NCI-H128 (cell line): ENCODE measurements at regions not wholly inside any gene's neighbourhood (a gene's known extent, or its start where the extent isn't known, plus 50 kb on each side); places are given as distances from the start of the nearest gene placed in this dataset.

ENCODE experiments used
- DNase-seq: peaks from one replicate; lab custom pipeline; 2025; ENCODE audit not compliant: unreplicated experiment; lab: John Stamatoyannopoulos, UW

DNA sequence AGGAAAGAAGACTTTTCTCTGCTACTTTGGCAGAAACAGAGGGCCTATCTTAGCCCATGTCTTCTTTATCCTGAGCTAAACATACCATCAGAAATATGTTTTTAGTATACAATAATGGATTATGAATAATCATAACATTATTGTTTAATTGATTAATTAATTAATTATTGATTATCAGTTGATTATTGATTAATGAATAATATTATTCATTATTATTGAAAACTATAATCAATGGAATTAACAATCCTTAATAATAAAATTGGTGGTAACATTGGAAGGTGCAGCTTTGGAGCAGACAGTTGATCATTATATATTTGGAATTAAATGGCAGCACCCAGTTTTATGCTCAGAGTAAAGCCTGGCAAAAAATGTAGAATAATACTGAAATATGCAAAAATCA lies 655.9 kb upstream of the ARGLU1 start:
- no peak for DNase-seq

DNA sequence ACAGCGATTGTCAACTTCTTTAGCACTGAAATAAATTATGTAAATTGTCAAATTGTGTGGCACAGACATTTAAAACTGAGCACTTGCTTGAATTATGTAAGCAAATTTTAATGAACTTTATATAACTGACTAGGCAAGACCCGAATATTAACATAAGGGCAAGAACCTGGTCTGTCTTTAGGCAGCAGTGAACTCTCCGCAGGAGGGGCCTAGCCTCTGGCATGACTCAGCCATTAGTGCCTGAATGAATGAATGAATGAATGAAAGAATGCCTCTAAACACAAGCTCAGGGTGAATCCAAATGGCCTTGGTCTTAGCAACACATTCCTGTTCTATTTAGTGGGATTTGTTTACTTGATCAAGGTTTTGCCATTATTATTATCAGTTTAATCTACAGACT lies 654.7 kb upstream of the ARGLU1 start:
- DNase-seq = no peak

- no peak for DNase-seq
Observed at GRCh38 chr13:107220245-107220644, 652.3 kb upstream of the ARGLU1 start.

DNA sequence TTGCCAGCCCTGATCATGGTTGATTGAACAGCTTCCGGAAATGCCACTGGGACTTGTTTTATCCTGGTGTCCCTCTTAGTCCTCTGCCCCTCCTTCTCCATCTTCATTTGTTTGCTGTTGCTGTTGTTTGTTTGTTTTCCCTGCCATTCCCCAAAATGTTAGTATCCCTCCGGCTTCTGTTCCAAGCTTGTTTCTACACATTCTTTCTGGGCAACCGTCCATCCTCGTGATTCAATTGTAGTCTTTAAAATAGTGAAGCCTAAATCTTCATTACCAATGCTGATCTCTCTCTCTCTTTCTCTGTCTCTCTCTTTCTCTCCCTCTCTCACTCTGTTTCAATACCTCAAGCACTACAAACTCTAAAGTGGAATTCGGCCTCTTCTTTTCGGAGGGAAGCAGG lies 649.3 kb upstream of the ARGLU1 start:
- no peak for DNase-seq

- DNase-seq = no peak
Observed at GRCh38 chr13:107216046-107216755, 648.3 kb upstream of the ARGLU1 start.

GRCh38 chr13:107211073-107211472 lies 643.1 kb upstream of the ARGLU1 start:
- peak; percentile 95 for DNase-seq

- DNase-seq = peak; percentile 88
Observed at GRCh38 chr13:107210723-107211030, 642.7 kb upstream of the ARGLU1 start.

GRCh38 chr13:107209824-107210722 lies 642.1 kb upstream of the ARGLU1 start:
- DNase-seq = no peak

- DNase-seq = no peak
Observed at GRCh38 chr13:107208889-107209288, 641.0 kb upstream of the ARGLU1 start.

- DNase-seq = peak; percentile 15
Observed at GRCh38 chr13:107205318-107206104, 637.6 kb upstream of the ARGLU1 start.

DNA sequence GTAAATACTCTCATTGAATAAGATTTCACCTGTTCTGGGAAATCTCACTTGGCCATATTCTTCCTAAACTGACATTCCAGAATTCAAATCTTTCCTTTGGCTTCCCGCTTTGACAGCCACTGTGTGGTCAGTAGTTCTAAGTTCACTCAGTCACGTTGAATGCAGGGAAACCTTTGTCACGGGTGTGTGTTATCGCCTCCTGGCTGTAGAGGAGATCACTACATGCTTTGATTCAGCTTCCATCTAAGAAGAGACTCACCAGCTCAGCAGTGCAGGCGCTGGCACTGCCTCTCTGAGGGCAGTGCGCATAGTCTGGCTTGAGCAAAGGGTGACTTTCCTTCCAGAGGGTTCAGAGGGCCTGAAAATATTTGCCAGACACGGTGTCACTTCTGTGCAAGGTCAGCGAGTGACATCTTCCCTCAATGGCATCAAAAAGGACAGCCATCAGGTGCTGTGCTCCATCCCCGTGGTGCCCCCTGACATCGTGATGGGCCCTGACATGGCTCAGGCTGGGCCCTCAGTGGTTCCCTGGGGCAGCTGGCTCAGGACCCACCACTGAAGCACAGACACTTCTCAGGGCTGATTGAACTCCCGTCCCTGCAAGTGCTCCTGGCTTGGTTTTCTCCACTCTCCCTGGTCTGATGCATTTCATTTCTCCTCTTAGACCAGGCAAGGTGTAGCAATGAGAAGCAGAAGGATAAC lies 635.4 kb upstream of the ARGLU1 start:
- no peak for DNase-seq

- DNase-seq = no peak
Observed at GRCh38 chr13:107202371-107203023, 634.6 kb upstream of the ARGLU1 start.

GRCh38 chr13:107200491-107200890 lies 632.6 kb upstream of the ARGLU1 start:
- DNase-seq = no peak

GRCh38 chr13:107192289-107192688 lies 624.4 kb upstream of the ARGLU1 start:
- DNase-seq = no peak

- DNase-seq = no peak
Observed at GRCh38 chr13:107190065-107190464, 622.1 kb upstream of the ARGLU1 start.

DNA sequence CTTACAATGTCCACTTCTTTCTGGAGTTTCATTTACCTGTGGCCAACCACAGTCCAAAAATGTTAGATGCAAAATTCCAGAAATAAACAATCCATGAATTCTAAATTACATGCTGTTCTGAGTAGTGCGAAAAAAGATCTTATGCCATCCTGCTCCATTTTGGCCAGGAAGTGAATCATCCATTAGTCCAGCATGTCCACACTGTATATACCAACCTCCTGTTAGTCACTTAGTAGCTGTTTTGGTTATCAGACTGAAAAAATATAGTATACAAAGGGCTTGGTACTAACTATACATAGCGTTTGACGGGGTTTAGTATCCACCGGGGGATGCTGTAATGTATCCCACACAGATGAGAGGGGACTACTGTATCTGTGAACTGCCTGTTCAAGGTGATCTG lies 618.0 kb upstream of the ARGLU1 start:
- no peak for DNase-seq

DNA sequence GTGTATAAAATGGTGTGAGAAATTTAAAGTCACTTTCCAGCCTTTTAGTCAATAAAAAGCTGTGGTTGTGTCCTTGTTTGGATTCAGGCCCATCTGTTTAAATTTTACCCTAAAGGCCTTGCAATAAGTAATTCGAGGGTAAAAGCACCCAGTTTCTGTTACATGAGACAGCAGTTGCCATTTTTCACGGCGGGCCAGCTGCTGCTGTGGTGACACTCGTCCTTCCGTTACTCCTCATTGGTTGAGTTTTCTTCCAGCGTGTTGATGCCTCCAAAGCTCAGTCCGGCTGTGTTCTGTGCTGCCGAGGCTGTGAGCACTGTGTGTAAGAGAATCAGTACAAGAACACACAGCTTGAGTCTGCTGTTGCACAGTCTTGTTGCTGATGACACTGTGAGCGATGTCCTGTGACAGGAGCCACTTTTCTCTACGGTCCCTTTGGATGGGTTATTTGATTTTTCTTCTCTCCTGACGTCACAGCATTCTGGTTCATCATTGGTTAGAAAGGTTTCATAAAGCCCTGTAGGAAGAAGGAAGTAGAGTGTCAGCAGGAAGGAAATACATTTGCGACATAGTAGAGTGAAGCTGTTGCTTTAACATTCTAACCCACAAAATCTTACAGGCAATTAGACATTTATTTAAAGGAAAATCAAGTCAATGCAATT lies 602.5 kb upstream of the ARGLU1 start:
- no peak for DNase-seq

DNA sequence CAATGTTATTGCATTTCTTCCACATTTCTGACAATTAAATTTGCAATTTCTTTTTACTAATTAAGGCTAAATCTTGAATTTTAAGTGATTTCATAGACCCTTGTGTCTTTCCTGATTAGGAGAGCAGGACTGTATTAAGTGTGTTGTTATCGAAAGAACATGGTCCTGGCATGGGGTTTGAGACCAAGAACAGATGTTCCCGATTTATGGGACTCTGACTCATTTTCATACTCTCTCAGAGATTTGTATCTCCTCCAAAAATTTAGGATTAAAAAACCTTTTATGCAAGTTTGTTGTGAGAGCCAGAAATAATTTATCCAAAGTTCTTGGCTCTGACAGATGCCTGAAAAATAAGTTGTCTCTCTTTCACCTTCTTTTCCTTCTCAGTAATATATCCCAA lies 589.3 kb upstream of the ARGLU1 start:
- DNase-seq = no peak

DNA sequence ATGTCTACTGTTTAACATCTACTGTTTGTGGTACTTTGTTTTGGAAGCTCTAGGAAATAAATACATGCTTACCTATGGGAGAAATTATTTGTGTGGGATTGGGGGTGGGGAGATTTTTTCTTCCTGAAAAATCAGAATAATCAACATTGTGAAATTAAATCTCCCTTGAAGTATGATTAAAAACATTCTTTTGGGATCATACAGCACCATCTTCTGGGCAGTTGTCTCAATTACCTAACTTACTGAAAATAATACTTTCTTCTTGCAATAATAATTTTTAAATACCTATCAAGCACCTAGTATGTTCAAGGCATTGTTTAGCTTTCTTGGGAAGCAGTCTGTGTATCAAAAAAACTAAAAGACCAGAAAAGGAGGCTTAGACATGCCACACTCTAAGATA lies 576.5 kb upstream of the ARGLU1 start:
- no peak for DNase-seq

DNA sequence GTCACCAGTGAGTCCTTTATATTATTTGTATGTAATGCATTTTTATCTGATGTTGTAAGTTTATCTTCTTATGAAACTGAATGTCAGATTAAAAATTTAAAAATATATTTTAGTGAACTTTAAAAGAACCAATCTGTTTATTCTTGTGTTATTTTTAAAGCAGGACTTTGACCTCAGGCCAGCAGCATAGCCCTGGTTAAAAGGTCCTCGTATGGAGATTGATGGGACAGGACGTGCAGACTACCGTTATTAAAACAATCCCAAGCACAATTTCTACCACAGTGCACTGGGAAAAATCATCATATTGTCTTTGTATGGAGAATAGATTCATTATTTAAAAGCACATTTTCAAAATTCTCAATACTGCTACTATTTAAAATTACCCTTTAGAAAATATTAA lies 573.8 kb upstream of the ARGLU1 start:
- DNase-seq = no peak
